Brain pericyte (primary cell): ENCODE measurements at regions not wholly inside any gene's neighbourhood (a gene's known extent, or its start where the extent isn't known, plus 50 kb on each side); places are given as distances from the start of the nearest gene placed in this dataset.

Experiments
- DNase-seq: peaks from one replicate; pipeline ENCODE4 v3.0.0-alpha.2; 2012; ENCODE audit warnings: low read depth, low spot score

GRCh38 chr18:51578406-51578980 lies 381.0 kb upstream of the MEX3C start:
- no peak for DNase-seq

DNA sequence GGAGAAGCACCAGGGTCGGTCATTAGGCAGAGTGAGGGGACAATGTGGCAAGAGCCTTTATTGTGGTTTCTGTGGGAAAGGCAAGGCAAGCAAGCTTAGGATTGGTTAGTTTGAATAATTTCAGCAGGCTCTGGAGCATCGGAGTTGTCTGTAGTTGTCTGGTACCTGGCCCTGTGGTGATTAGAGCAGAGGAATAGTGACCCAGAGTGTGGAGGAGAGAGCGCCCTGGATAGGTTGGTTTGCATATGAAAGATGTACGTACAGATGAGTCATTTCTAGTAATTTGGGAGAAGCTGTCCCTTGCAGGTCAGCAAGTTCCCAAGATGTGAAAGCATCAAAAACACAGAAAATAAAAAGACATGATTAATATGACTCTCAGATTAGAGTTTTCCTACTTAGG lies 383.1 kb upstream of the MEX3C start:
- DNase-seq: no peak

DNA sequence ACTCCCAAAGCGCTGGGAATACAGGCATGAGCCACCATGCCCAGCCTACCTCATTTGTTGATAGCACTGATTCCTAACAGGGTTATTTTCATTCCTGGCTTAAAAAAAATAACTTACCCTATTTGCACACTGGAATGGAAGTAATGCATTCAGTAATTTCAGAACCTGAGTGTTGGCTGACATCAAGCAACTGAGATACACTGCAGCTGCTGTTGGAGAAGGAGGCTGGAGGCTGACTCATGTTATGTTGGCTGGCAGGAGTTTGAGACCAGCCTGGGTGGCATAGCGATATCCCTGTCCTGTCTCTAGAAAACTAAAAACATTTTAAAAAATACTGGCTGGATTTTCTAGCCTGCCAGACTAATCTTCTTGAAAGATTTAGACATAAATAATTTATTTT lies 385.1 kb upstream of the MEX3C start:
- DNase-seq: no peak

DNA sequence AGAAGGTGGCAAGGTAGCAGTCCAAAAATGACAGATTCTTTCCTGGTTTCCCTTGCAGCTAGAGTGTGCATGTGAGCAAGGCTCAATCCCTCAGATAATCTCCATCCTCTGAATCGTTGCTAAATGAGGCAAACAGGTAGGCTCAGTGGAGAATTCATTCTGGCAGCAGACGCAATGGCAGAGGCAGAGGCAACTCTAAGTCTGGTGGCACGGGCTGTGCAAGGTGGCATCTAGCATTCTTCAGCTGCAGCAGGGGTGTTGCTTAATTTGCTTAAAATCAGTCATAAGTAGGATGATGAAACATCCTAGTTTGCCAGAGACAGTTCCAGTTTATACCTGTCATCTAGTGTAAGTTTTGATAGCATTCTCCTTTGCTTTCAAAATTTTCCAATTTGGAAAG lies 391.1 kb upstream of the MEX3C start:
- no peak for DNase-seq

DNA sequence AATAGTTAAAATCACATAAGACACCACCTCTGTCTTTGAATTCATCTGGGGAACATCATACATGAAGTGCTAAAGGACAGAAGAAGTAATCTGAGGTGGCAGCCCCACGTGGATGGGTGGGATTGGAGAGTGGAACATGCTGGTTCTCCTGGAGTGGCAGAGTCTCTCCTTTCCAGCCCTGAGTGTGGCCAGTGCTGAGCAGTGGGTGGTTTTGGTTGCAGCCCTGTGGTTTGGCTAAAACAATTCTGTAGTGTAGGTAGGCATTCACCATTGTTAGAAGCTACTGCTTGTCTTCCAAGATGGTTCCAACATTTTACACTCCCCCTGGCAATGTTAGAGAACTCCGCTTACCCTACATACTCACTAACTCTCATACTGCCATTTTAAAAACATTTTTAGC lies 396.4 kb upstream of the MEX3C start:
- DNase-seq: no peak

DNA sequence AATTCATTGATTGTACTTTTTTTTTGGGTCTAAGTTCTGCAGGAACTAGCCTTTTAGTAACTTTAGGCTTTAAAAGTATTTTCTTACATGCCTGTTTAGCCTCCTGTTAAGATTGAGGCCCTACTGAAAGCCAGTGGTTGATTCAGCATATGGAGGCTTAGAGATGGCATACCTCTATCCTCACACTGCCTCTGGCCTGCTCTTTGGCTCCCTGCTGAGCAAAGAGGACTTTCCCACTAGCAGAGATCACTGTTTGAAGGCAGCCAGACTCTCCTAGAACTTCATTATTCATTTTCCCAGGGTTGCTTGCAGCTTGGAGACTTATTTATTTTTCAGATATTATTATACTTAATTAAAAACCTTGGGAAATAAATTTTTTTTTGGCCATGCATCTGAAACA lies 405.6 kb upstream of the MEX3C start:
- DNase-seq: no peak

DNA sequence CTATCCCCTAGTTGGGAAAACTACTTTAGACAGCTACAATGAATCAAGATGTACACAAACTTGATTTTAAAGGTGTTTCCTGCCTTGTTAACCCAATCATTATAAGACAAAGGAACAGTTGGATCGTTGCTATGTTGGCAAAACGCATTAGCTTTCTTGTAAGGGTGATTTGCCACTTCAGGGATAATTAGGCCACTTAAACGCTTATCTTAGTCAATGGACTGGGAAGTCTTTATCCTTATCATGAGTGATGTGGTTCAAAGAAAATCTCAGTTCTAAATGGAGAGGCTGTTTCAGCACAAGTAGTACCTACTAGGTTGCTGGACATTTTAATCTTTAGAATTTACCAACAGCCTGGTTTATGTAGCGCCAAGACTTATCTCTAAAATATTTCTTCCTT lies 406.1 kb upstream of the MEX3C start:
- no peak for DNase-seq

GRCh38 chr18:51610481-51610880 lies 413.0 kb upstream of the MEX3C start:
- DNase-seq: no peak

- no peak for DNase-seq
Observed at GRCh38 chr18:51611326-51611725, 413.8 kb upstream of the MEX3C start.

DNA sequence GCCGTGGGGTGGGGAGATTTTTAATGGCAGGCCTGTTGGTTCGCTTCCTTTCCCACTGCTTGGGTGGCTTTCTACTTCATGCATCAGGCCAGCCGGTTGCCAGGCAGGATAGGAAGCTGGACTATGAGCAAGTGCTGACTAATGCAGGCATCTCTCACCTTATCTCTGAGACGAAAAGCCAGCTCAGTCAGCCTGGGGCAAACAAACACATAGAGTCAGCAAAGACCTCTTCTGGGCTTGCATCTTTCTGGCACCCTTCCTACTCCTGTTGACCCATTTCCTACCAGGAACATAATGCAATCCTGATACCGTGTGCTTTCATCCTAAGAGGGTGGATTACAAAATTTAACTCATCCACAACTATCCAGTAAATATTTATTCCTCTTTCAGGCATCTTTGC lies 416.6 kb upstream of the MEX3C start:
- no peak for DNase-seq

- DNase-seq: no peak
Observed at GRCh38 chr18:51614967-51615571, 417.6 kb upstream of the MEX3C start.

DNA sequence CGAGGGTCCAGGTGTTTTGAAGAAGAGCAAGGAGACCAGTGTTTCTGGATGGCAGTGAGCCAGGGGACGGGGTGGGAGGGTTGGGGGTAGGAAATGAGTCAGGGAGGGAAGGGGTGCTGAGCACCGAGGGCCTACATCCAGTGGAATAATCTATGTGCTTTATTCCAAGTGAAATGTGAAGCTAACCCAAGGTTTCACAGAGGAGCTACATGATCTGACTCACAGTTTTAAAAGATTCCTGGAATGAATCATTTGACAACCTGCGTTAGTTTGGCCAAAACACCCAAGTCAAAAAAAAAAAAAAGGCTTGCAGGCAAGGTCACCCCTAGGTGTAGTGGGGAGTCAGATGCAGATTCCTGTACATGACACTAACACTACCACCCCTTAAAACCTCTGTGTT lies 419.7 kb upstream of the MEX3C start:
- no peak for DNase-seq

- no peak for DNase-seq
Observed at GRCh38 chr18:51617572-51618260, 420.2 kb upstream of the MEX3C start.

GRCh38 chr18:51619283-51619682 lies 421.8 kb upstream of the MEX3C start:
- DNase-seq: no peak

DNA sequence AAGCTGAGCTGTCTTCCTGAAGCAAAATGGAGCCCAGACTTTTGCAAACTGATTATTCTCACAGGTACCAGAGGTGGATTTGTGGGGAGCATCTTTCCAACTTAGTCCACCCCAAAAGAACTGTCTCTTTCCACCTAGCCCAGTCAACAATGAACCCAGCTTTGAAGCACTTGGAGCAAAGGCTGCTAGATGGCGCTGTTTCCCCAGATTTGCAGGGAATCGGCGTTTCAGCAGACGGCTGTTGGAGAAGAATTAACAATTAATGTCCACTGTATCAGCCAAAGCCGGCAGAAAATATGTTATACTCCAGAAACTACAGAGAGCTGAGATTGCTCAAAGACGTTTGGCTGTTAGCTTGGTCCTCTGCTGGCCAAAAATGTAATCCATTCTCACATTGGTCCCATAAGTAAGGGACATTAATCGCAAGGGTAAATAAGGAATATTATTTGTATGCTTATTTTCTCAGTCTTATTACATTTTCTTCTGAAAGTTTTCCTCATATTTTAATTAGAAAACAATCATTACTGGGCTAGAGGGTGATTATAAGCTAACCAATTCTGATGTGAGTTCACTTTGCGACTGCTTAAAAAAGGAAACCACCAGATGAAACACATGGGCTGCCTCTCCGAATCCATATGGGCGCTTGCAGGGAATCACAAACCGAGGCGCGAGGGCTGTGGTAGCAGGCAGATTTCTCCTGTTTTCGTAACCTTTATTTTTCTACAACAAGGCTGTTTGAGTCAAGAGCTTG lies 423.8 kb upstream of the MEX3C start:
- DNase-seq: no peak

DNA sequence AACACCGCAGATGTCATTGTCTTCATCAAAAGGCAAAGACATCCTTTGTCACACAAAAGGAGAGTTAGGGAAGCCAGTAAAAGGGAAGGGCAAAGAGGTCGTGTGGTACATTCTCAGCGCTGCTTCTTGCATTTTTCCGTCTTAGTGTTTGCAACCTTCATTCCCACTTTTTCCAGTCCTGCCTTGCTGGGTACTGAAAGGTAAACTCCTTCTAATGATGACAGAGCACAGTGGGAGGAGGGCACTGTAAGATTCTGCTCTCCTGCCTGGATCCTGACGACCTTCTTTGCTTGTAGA lies 424.3 kb upstream of the MEX3C start:
- DNase-seq: no peak

DNA sequence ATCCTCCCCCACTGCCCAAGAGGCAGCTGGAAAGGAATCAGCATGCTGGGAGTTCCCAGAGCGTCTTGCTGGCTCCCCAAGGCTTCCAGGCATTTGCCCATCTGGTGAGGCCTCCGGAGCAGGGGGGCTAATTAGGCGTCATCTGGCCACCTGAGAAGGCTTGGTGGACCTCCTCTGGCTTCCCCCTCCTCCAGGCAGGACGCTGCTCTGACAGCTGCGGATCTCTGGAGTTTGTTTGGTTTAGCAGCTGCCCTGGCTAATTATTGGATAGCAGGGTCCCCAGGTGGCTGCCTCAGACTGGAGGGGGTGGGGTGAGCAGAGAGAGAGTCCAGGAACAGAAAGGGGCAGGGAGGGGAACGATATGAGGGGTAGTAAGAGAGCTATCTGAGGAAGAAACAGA lies 425.2 kb upstream of the MEX3C start:
- no peak for DNase-seq

GRCh38 chr18:51623653-51624052 lies 426.2 kb upstream of the MEX3C start:
- no peak for DNase-seq

DNA sequence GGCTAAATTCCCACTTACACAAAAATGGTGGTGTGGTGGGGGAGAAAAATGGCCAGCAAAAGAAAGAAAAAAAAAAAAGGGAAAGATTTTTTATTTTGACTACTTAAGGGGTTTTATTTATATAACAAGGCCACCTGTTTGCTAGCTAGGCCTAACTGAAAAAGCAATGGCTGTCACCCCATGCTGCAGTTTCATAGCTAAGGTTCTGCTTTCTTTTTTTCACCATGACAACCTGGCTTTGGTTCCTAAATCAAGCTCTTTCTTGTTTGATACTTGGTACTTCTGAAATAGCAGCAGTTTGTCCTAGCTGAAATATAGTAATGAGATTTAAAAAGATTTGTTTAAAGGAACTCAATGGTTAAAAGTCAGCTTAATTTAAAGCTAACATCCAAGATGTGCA lies 433.2 kb upstream of the MEX3C start:
- DNase-seq: no peak

DNA sequence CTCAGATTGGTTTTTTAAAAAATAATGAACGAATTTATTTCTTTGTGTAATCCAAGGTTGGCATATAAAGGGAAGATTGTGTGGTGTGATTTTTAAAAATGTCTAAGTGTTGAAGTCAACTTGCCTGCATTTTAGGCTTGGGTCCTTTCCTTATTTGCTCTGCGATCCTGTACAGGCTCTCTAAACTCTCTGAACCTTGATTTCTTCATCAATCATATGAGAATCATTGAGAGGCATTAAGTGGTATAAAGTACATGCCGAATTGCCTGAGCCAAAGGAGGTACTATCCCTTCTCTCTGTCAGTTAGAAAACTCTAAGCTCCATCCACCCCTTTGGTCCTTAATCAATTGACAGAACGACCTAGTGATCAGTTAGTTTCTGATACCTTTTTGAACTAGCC lies 440.4 kb upstream of the MEX3C start:
- no peak for DNase-seq

DNA sequence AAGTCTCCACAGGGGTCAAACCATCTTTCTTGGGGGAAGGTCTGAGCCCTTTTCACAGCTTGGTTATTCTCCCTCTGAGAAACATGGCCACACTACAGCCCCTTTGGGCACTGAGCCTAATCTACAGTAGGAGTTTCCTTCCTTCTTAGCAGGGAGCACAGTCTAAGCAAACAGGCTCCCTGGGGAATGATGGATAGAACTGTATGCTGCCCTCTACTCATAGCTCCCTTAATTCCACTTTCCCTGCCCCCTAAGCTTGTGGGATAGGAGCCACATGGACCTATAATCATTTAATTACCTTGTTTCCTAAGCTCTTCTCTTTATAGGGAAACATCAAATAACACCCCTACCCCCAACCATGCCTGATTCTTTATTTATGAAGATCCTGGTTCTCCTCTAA lies 442.1 kb upstream of the MEX3C start:
- no peak for DNase-seq

GRCh38 chr18:51643483-51643882 lies 446.0 kb upstream of the MEX3C start:
- DNase-seq: no peak

DNA sequence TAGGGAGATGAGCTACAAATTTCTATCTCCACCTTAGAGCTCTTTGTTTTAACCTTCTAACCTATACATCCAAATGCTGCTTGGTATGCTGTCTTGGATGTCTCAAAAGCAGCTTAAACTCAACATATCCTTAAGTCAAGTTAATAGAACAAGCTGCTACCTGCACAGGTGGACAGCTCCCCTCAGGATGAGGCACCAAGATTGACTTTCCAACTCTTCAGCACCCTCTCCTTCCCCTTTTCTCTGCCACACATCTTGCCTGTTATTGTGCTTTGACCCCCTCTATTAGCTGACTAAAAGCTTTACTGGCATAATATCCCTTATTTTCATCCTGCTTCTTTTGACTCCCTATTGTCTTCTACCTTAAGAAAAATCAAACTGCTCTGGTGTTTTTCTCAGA lies 448.1 kb upstream of the MEX3C start:
- no peak for DNase-seq
